ENCODE measurements at regions not wholly inside any gene's neighbourhood (a gene's known extent, or its start where the extent isn't known, plus 50 kb on each side); places are given as distances from the start of the nearest gene placed in this dataset.

- H3K27me3 Mint-ChIP-seq (ENCODE audit: low read depth): peaks cover 4% of the 10 kb centered on the region
- no peaks in the 10 kb centered on the region for H3K9me3 Mint-ChIP-seq
- no peaks in the 10 kb centered on the region for H3K36me3 Mint-ChIP-seq (ENCODE audit: low read depth)
- peaks cover 6% of the 10 kb centered on the region for H3K4me1 Mint-ChIP-seq
- TF ChIP-seq CTCF (IDR thresholded peaks at IDR 0.05; ENCODE audit: unreplicated experiment in 3 of 3): no peak
- no peak overlapping the region for H3K4me3 Mint-ChIP-seq
- H3K27ac Mint-ChIP-seq: no peak overlapping the region
Measured at GRCh38 chr10:118818621-118819221, 64.0 kb upstream of the CACUL1 start.

- no peaks in the 10 kb centered on the region for H3K9me3 Mint-ChIP-seq
- no peak overlapping the region for H3K4me3 Mint-ChIP-seq
- no peak for TF ChIP-seq CTCF (IDR thresholded peaks at IDR 0.05; ENCODE audit: unreplicated experiment in 3 of 3)
- H3K27ac Mint-ChIP-seq: no peak overlapping the region
- no peaks in the 10 kb centered on the region for H3K36me3 Mint-ChIP-seq (ENCODE audit: low read depth)
- peaks cover 4% of the 10 kb centered on the region for H3K27me3 Mint-ChIP-seq (ENCODE audit: low read depth)
- H3K4me1 Mint-ChIP-seq: peaks cover 6% of the 10 kb centered on the region
Measured at GRCh38 chr10:118820326-118821116, 65.8 kb upstream of the CACUL1 start.

- no peaks in the 10 kb centered on the region for H3K4me1 Mint-ChIP-seq
- H3K36me3 Mint-ChIP-seq (ENCODE audit: low read depth): no peaks in the 10 kb centered on the region
- H3K9me3 Mint-ChIP-seq: no peaks in the 10 kb centered on the region
- no peak for TF ChIP-seq CTCF (IDR thresholded peaks at IDR 0.05; ENCODE audit: unreplicated experiment in 3 of 3)
- H3K27ac Mint-ChIP-seq: no peak overlapping the region
- peaks cover 4% of the 10 kb centered on the region for H3K27me3 Mint-ChIP-seq (ENCODE audit: low read depth)
- H3K4me3 Mint-ChIP-seq: no peak overlapping the region
Measured at GRCh38 chr10:118823256-118823907, 68.6 kb upstream of the CACUL1 start.

GRCh38 chr10:118827053-118827452 is 72.3 kb upstream of the CACUL1 start:
- H3K4me1 Mint-ChIP-seq: peaks cover 3% of the 10 kb centered on the region
- no peak overlapping the region for H3K4me3 Mint-ChIP-seq
- H3K36me3 Mint-ChIP-seq (ENCODE audit: low read depth): no peaks in the 10 kb centered on the region
- no peak for TF ChIP-seq CTCF (IDR thresholded peaks at IDR 0.05; ENCODE audit: unreplicated experiment in 3 of 3)
- no peak overlapping the region for H3K27ac Mint-ChIP-seq
- peaks cover 4% of the 10 kb centered on the region for H3K27me3 Mint-ChIP-seq (ENCODE audit: low read depth)
- H3K9me3 Mint-ChIP-seq: no peaks in the 10 kb centered on the region

- TF ChIP-seq CTCF (IDR thresholded peaks at IDR 0.05; ENCODE audit: unreplicated experiment in 3 of 3): no peak
- Mint-ChIP-seq H3K27me3 (ENCODE audit: low read depth) (peaks cover 4% of the 10 kb centered on the region), H3K36me3 (ENCODE audit: low read depth) (no peaks in the 10 kb centered on the region), H3K9me3 (no peaks in the 10 kb centered on the region), H3K4me1 (peaks cover 9% of the 10 kb centered on the region), H3K27ac (no peak overlapping the region), H3K4me3 (no peak overlapping the region)
Measured at GRCh38 chr10:118827466-118828155, 72.8 kb upstream of the CACUL1 start.
